ENCODE measurements at regions not wholly inside any gene's neighbourhood (a gene's known extent, or its start where the extent isn't known, plus 50 kb on each side); places are given as distances from the start of the nearest gene placed in this dataset.

- Histone ChIP-seq H3K36me3 (no peaks in the 10 kb centered on the region), H3K4me1 (no peaks in the 10 kb centered on the region), H3K9me3 (peaks cover 0 to 7% (median 0%) of the 10 kb centered on the region in 12 donors), H3K27me3 (peaks cover 0 to 3% (median 0%) of the 10 kb centered on the region in 9 donors), H3K4me3 (no peak overlapping the region), H3K27ac (no peak overlapping the region)
- 67 to 80% (median 77%) methylated on average over 3 of the region's 3 CpGs for WGBS, 4 donors
- intact Hi-C loops (cut with DNase I): no loop called here
- no peak for DNase-seq
- no peak for ATAC-seq
- TF ChIP-seq POLR2A (IDR thresholded peaks at IDR 0.05) (no peak), CTCF (IDR thresholded peaks at IDR 0.05) (no peak)
These were observed 487.0 kb downstream of the SUCLG1 start for GRCh38 chr2:83972128-83972527.

DNA sequence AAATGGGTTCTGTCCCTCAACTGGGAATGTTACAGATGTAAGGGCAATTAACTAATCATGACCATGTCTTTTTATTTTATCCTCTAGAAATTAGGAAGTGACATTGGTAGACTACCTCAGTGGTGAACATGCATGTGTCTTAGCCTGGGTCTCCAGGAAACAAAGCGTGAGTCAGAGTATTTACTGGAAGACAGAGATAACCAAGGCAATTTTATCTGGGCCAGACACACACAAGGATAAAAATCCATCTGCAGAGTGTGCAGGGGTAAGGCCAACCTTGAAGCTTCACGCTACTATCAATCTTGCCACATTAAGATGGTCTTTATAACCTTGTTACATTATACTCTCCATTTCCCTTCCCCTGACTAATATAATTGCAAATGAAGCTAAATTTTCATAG, 487.5 kb downstream of the SUCLG1 start:
- Histone ChIP-seq H3K4me3 (no peak overlapping the region), H3K27me3 (peaks cover 0 to 3% (median 0%) of the 10 kb centered on the region in 9 donors), H3K9me3 (peaks cover 0 to 7% (median 0%) of the 10 kb centered on the region in 12 donors), H3K36me3 (no peaks in the 10 kb centered on the region), H3K27ac (no peak overlapping the region), H3K4me1 (no peaks in the 10 kb centered on the region)
- intact Hi-C loops (cut with DNase I): no loop called here
- WGBS, 4 donors: 38 to 58% (median 45%) methylated on average over 2 of the region's 2 CpGs
- ATAC-seq (no peak), DNase-seq (no peak)
- no peak for TF ChIP-seq POLR2A (IDR thresholded peaks at IDR 0.05)
- TF ChIP-seq CTCF (IDR thresholded peaks at IDR 0.05): no peak

GRCh38 chr2:83970217-83970929, 488.7 kb downstream of the SUCLG1 start:
- intact Hi-C loops (cut with DNase I): no loop called here
- no peak for DNase-seq
- Histone ChIP-seq H3K36me3 (no peaks in the 10 kb centered on the region), H3K4me3 (no peak overlapping the region), H3K27ac (no peak overlapping the region), H3K4me1 (no peaks in the 10 kb centered on the region), H3K27me3 (peaks cover 0 to 3% (median 0%) of the 10 kb centered on the region in 9 donors), H3K9me3 (no peaks in the 10 kb centered on the region)
- TF ChIP-seq POLR2A (IDR thresholded peaks at IDR 0.05): no peak
- no peak for TF ChIP-seq CTCF (IDR thresholded peaks at IDR 0.05)
- ATAC-seq: no peak
- WGBS, 4 donors: 78 to 86% (median 79%) methylated on average over 4 of the region's 4 CpGs

DNA sequence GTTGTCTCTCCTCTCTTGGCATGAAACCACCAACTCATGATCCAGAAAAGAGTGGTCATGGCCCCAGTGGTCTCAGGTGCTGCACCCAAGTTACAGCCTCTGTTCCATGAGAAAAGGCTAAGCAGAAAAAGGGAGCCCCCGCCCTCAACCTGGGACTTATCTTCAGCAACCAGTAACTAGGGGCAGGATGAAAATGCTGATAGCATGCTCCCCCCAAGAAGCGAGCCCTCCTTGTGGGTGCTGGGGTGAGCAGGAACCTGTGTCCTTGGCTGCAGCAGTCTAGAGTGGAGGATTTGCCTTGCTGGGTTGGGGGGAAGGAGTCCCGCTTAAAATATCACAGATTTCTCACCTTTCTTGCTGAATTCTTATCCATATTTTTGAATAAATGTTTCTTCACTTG, 490.0 kb downstream of the SUCLG1 start:
- DNase-seq (no peak), ATAC-seq (no peak)
- intact Hi-C loops (cut with DNase I): no loop called here
- Histone ChIP-seq H3K36me3 (no peaks in the 10 kb centered on the region), H3K4me3 (no peak overlapping the region), H3K9me3 (no peaks in the 10 kb centered on the region), H3K27me3 (peaks cover 0 to 3% (median 0%) of the 10 kb centered on the region in 9 donors), H3K4me1 (no peaks in the 10 kb centered on the region), H3K27ac (no peak overlapping the region)
- no peak for TF ChIP-seq CTCF (IDR thresholded peaks at IDR 0.05)
- 78 to 91% (median 82%) methylated on average over 3 of the region's 3 CpGs for WGBS, 4 donors

Data from heart left ventricle (tissue), 16 donors.